HCT116 (cell line): ENCODE measurements at regions not wholly inside any gene's neighbourhood (a gene's known extent, or its start where the extent isn't known, plus 50 kb on each side); places are given as distances from the start of the nearest gene placed in this dataset.

ENCODE experiments used
- ATAC-seq: fragments of 200-7000 bp; cut with Tn5 transposase; 2 replicates; pipeline ENCODE4 v1.9.1; 2020; ENCODE audit warnings: mild to moderate bottlenecking, moderate library complexity
- BruUV-seq: library from RNA; stranded (reverse); fragments of 400-500 nt; replicated peaks from 2 replicates; lab custom pipeline; 2021; lab: Mats Ljungman, UMichigan
- CTCF ChIA-PET: fragments of 300-600 bp; sonication (Branson Sonifier 250); formaldehyde crosslinking; loops from one replicate; lab custom pipeline; 2021; ENCODE audit warnings: antibody characterized with exemption; lab: Charles Lee
- POLR2A ChIA-PET: fragments of 300-600, 350-600 bp; sonication (Branson Sonifier 250); formaldehyde crosslinking; loops from one replicate; lab custom pipeline; 2021; ENCODE audit warnings: antibody characterized with exemption; lab: Charles Lee
- RAD21 ChIA-PET, 2 experiments: fragments of 300-600 bp; sonication (Branson Sonifier 250); formaldehyde crosslinking; loops; one replicate each; lab custom pipeline; 2023; ENCODE audit warnings: low total read pairs in 2 of 2; ENCODE audit not compliant: uncharacterized antibody in 2 of 2, unreplicated experiment in 2 of 2, low non-redundant PET in 1 of 2; lab: Charles Lee
- DNase-seq: peaks from one replicate; pipeline ENCODE4 v3.0.0-alpha.2; 2010; ENCODE audit warnings: low read depth, low spot score
- H2AFZ ChIP-seq: fragments of 200-600 bp; shearing (Covaris generic), sonication (generic); 2 replicates; pipeline ENCODE4 v1.6.1; 2017; ENCODE audit warnings: low read depth, mixed run types, mixed read lengths, antibody characterized with exemption, low read length; ENCODE audit not compliant: poor library complexity, severe bottlenecking
- H3K27ac ChIP-seq: 2 replicates; pipeline ENCODE4 v1.5.1; 2012; ENCODE audit warnings: low read depth, low read length
- H3K27me3 ChIP-seq: fragments of 200-600 bp; sonication (generic); 2 replicates; pipeline ENCODE4 v1.6.1; 2016; ENCODE audit warnings: mixed run types, low read length, mixed read lengths; ENCODE audit not compliant: insufficient read depth
- H3K36me3 ChIP-seq, 2 experiments: fragments of 200-500 bp in 1 of 2; fragments of 200-600 bp in 1 of 2; sonication (Bioruptor generic) in 1 of 2; sonication (generic) in 1 of 2; 2 replicates each; pipeline versions ENCODE4 v1.5.1 to v1.6.1; 2014 to 2016; ENCODE audit warnings: low read length in 2 of 2, inconsistent platforms in 1 of 2, mixed read lengths in 1 of 2, mixed run types in 1 of 2; ENCODE audit not compliant: insufficient read depth in 2 of 2, control insufficient read depth in 1 of 2
- H3K4me1 ChIP-seq, 2 experiments: fragments of 200-600 bp in 1 of 2; sonication (generic) in 1 of 2; 2 replicates each; pipeline versions ENCODE4 v1.5.1 to v1.6.1; 2012 to 2017; ENCODE audit warnings: low read length in 2 of 2, inconsistent platforms in 1 of 2, mild to moderate bottlenecking in 1 of 2, mixed read lengths in 1 of 2, mixed run types in 1 of 2, moderate library complexity in 1 of 2; ENCODE audit not compliant: insufficient read depth in 2 of 2, control insufficient read depth in 1 of 2
- H3K4me2 ChIP-seq: fragments of 200-600 bp; sonication (generic); 2 replicates; pipeline ENCODE4 v1.6.1; 2017; ENCODE audit warnings: mixed run types, low read length, mixed read lengths
- H3K4me3 ChIP-seq, 2 experiments: fragments of 200-600 bp in 1 of 2; sonication (generic) in 1 of 2; replicated peaks in 1 of 2; 2 replicates each; pipeline ENCODE4 v1.5.1; 2011 to 2016; ENCODE audit warnings: low read length in 2 of 2, control low read depth in 1 of 2, low read depth in 1 of 2, mild to moderate bottlenecking in 1 of 2, mixed read lengths in 1 of 2, mixed run types in 1 of 2
- H3K79me2 ChIP-seq: fragments of 200-600 bp; sonication (generic); 2 replicates; pipeline ENCODE4 v1.6.1; 2017; ENCODE audit warnings: mild to moderate bottlenecking, mixed run types, low read length, moderate library complexity, mixed read lengths; ENCODE audit not compliant: insufficient read depth
- H3K9ac ChIP-seq: fragments of 200-600 bp; sonication (generic); 2 replicates; pipeline ENCODE4 v1.6.1; 2016; ENCODE audit warnings: low read length, mixed read lengths
- H3K9me2 ChIP-seq: fragments of 200-600 bp; sonication (generic), shearing (Covaris generic); 2 replicates; pipeline ENCODE4 v1.6.1; 2017; ENCODE audit warnings: mixed run types, mild to moderate bottlenecking, moderate library complexity; ENCODE audit not compliant: insufficient read depth
- H3K9me3 ChIP-seq, 2 experiments: fragments of 200-500 bp in 1 of 2; fragments of 200-600 bp in 1 of 2; sonication (Bioruptor generic) in 1 of 2; sonication (generic) in 1 of 2; 2 replicates each; pipeline ENCODE4 v1.6.1; 2014 to 2017; ENCODE audit warnings: low read length in 2 of 2, mixed read lengths in 2 of 2, inconsistent platforms in 1 of 2, low read depth in 1 of 2, mild to moderate bottlenecking in 1 of 2, mixed run types in 1 of 2, moderate library complexity in 1 of 2; ENCODE audit not compliant: control insufficient read depth in 1 of 2, insufficient read depth in 1 of 2
- H4K20me1 ChIP-seq: fragments of 200-600 bp; sonication (generic), shearing (Covaris generic); 2 replicates; pipeline ENCODE4 v1.6.1; 2017; ENCODE audit warnings: mixed run types, mild to moderate bottlenecking, moderate library complexity; ENCODE audit not compliant: insufficient read depth
- ATF3 ChIP-seq: IDR thresholded peaks from 2 replicates; pipeline ENCODE4 v1.6.1; 2012
- CEBPB ChIP-seq: IDR thresholded peaks from 2 replicates; pipeline ENCODE4 v1.6.1; 2012; ENCODE audit warnings: low read depth
- EGR1 ChIP-seq: IDR thresholded peaks from 2 replicates; pipeline ENCODE4 v1.6.1; 2012; ENCODE audit warnings: low read depth
- EZH2phosphoT487 ChIP-seq: fragments of 200-600 bp; IDR thresholded peaks from 2 replicates; pipeline ENCODE4 v1.6.1; 2018; ENCODE audit warnings: antibody characterized with exemption, borderline replicate concordance
- FOSL1 ChIP-seq: IDR thresholded peaks from 2 replicates; pipeline ENCODE4 v1.6.1; 2012; ENCODE audit warnings: low read depth
- JUND ChIP-seq: IDR thresholded peaks from 2 replicates; pipeline ENCODE4 v1.6.1; 2012
- MAX ChIP-seq: IDR thresholded peaks from 2 replicates; pipeline ENCODE4 v1.6.1; 2012
- POLR2A ChIP-seq: IDR thresholded peaks from 2 replicates; pipeline ENCODE4 v1.7.0; 2011; ENCODE audit warnings: borderline replicate concordance; ENCODE audit not compliant: insufficient read depth, insufficient read length; ENCODE audit errors: extremely low read depth
- RAD21 ChIP-seq: IDR thresholded peaks from 2 replicates; pipeline ENCODE4 v1.6.1; 2012; ENCODE audit warnings: low read depth, mild to moderate bottlenecking
- REST ChIP-seq: IDR thresholded peaks from 2 replicates; pipeline ENCODE4 v1.6.1; 2012; ENCODE audit warnings: low read depth
- SIN3A ChIP-seq: IDR thresholded peaks from 2 replicates; pipeline ENCODE4 v1.6.1; 2012; ENCODE audit warnings: low read depth
- TCF7L2 ChIP-seq: IDR thresholded peaks from 2 replicates; pipeline ENCODE4 v1.7.0; 2011; ENCODE audit warnings: borderline replicate concordance, inconsistent platforms; ENCODE audit not compliant: insufficient read depth, insufficient read length; ENCODE audit errors: extremely low read depth
- ZBTB33 ChIP-seq: IDR thresholded peaks from 2 replicates; pipeline ENCODE4 v1.6.1; 2011; ENCODE audit warnings: mild to moderate bottlenecking, low read length, moderate library complexity; ENCODE audit not compliant: insufficient replicate concordance; ENCODE audit errors: extremely low read depth
- ZFX ChIP-seq: fragments of 450-650 bp; IDR thresholded peaks from 2 replicates; pipeline ENCODE4 v1.6.1; 2017
- ZNF274 ChIP-seq: fragments of 200-500 bp; sonication (Bioruptor generic); IDR thresholded peaks from 2 replicates; pipeline ENCODE4 v1.6.1; 2014; ENCODE audit warnings: mild to moderate bottlenecking, low read depth, low read length, inconsistent platforms
- intact Hi-C: fragments of 100-400 bp; cut with micrococcal nuclease; formaldehyde crosslinking; loops from 2 replicates; pipeline ENCODE4 v1.10.0; 2022

- intact Hi-C loops: no loop called here
- ATAC-seq: no peak
- POLR2A ChIA-PET: no interaction called here
These were observed 52.2 kb upstream of the SPATA31E1 start for GRCh38 chr9:87830446-87830845.

More at GRCh38 chr9:87830446-87830845, 52.2 kb upstream of the SPATA31E1 start:
- H3K27ac ChIP-seq: no peak overlapping the region
- DNase-seq: no peak
- H3K36me3 ChIP-seq: no peaks in the 10 kb centered on the region
- H3K9ac ChIP-seq: no peak overlapping the region
- H3K79me2 ChIP-seq: no peaks in the 10 kb centered on the region
- H2AFZ ChIP-seq: no peak overlapping the region
- RAD21 ChIA-PET: no interaction called here
- BruUV-seq: no TSS peak
- H3K27me3 ChIP-seq: no peaks in the 10 kb centered on the region
- no peak overlapping the region for H3K4me3 ChIP-seq
- no peaks in the 10 kb centered on the region for H3K9me3 ChIP-seq
- CTCF ChIA-PET: no interaction called here
- no peak for TF ChIP-seq POLR2A
- TF ChIP-seq RAD21: no peak
- TF ChIP-seq MAX: no peak
- TF ChIP-seq JUND: no peak
- no peak for TF ChIP-seq CEBPB
- TF ChIP-seq ZBTB33: no peak
- TF ChIP-seq FOSL1: no peak
- no peak for TF ChIP-seq ATF3
- TF ChIP-seq ZFX: no peak
- no peak for TF ChIP-seq TCF7L2
- TF ChIP-seq EZH2phosphoT487: no peak
- no peak for TF ChIP-seq SIN3A
- no peak for TF ChIP-seq EGR1
- no peak for TF ChIP-seq REST
- no peak for TF ChIP-seq ZNF274
- no peaks in the 10 kb centered on the region for H4K20me1 ChIP-seq
- no peak overlapping the region for H3K4me2 ChIP-seq
- H3K9me2 ChIP-seq: no peaks in the 10 kb centered on the region; the same call in 1 of the 2 replicates
- peaks cover 0 to 7% of the 10 kb centered on the region in 2 experiments; a peak in 1 of 4 replicates for H3K4me1 ChIP-seq
